NB4 (cell line): ENCODE measurements at regions not wholly inside any gene's neighbourhood (a gene's known extent, or its start where the extent isn't known, plus 50 kb on each side); places are given as distances from the start of the nearest gene placed in this dataset.

Source experiments
- DNase-seq: peaks from one replicate; pipeline ENCODE4 v3.0.0; 2010; ENCODE audit warnings: low read depth
- H3K4me3 ChIP-seq: one replicate; pipeline ENCODE4 v1.5.1; 2011; ENCODE audit warnings: mild to moderate bottlenecking, low read depth, low read length, moderate library complexity
- CTCF ChIP-seq: IDR thresholded peaks from one replicate; pipeline ENCODE4 v1.5.1; 2012; ENCODE audit warnings: low read depth, low read length
- MAX ChIP-seq: IDR thresholded peaks from 2 replicates; pipeline ENCODE4 v1.6.1; 2011; ENCODE audit warnings: low read depth, low read length
- MYC ChIP-seq: IDR thresholded peaks from 2 replicates; pipeline ENCODE4 v1.6.1; 2011; ENCODE audit warnings: low read depth, low read length
- POLR2A ChIP-seq: IDR thresholded peaks from 2 replicates; pipeline ENCODE4 v1.6.1; 2011; ENCODE audit warnings: mild to moderate bottlenecking; ENCODE audit not compliant: insufficient read length; ENCODE audit errors: extremely low read depth

- no peak for TF ChIP-seq CTCF
- no peak for TF ChIP-seq MAX
- TF ChIP-seq POLR2A = no peak
- TF ChIP-seq MYC = no peak
- DNase-seq = no peak
- no peak overlapping the region for H3K4me3 ChIP-seq
Observed at GRCh38 chr11:41935795-41936194, 476.3 kb upstream of the LRRC4C start.

DNA sequence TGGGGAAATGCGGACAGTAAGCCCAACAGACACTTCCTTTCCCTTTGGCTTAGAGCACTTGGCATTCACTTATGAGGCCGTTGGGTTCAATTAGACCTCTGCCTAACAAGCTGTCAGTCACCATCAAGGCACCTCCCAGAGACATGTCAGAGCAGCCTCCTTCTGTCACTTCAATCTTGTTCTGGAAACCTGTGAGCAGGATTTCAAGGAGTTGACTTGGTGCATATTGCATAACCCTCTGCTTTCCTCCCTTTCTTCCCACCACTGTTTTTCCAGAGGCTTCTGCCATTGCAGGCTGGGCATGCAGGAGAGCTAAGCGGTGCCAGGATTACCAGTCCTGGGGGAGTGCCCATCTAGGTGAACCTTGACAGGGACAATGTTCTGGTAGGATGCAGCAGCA, 484.2 kb upstream of the LRRC4C start:
- TF ChIP-seq CTCF = no peak
- TF ChIP-seq POLR2A = no peak
- no peak for TF ChIP-seq MYC
- no peak for TF ChIP-seq MAX
- H3K4me3 ChIP-seq = no peak overlapping the region
- DNase-seq = no peak

GRCh38 chr11:41947392-41947791, 487.9 kb upstream of the LRRC4C start:
- H3K4me3 ChIP-seq = no peak overlapping the region
- no peak for TF ChIP-seq MAX
- TF ChIP-seq POLR2A = no peak
- no peak for TF ChIP-seq MYC
- TF ChIP-seq CTCF = no peak
- DNase-seq = no peak

- H3K4me3 ChIP-seq = no peak overlapping the region
- TF ChIP-seq MAX (no peak), CTCF (no peak), MYC (no peak), POLR2A (no peak)
- DNase-seq = no peak
Observed at GRCh38 chr11:41950470-41951143, 491.2 kb upstream of the LRRC4C start.

DNA sequence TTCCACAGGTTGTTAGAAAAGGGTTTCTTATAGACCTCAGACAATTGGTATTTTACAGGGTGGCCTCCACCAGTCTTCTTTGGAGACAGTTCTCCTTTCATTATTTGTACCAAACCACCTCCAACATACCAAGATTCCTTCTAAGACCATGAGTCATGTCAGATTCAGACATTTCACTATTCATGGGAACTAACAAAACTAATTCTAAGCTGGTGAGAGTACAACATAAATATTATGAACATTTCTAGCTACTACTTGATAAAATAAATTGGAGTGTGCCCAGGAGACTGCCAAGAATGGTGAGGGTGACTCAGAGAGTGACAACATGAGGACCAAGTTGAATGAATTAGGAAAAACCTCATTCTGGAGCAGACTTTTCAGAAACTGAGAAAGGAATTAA, 494.6 kb upstream of the LRRC4C start:
- TF ChIP-seq POLR2A = no peak
- no peak for DNase-seq

GRCh38 chr11:41955066-41955465, 495.6 kb upstream of the LRRC4C start:
- TF ChIP-seq MYC = no peak
- TF ChIP-seq MAX = no peak
- TF ChIP-seq POLR2A = no peak
- no peak for TF ChIP-seq CTCF
- H3K4me3 ChIP-seq = no peak overlapping the region
- DNase-seq = no peak

More for the DNA sequence above, 494.6 kb upstream of the LRRC4C start:
- H3K4me3 ChIP-seq = no peak overlapping the region
